Right atrium auricular region (tissue), 2 donors: ENCODE measurements at regions not wholly inside any gene's neighbourhood (a gene's known extent, or its start where the extent isn't known, plus 50 kb on each side); places are given as distances from the start of the nearest gene placed in this dataset.
A peak's percentile ranks its signal among the peaks of the same experiment; 100 is the strongest.

Experiments
- DNase-seq: peaks from one replicate; pipeline ENCODE4 v3.0.0-alpha.2; 2019; ENCODE audit warnings: low spot score
- H3K27ac ChIP-seq, 2 donors: fragments of 200-600 bp; sonication (generic); 1 replicate in 1 of 2; 2 replicates in 1 of 2; pipeline ENCODE4 v1.5.1; 2016 to 2019
- H3K27me3 ChIP-seq, 2 donors: fragments of 200-600 bp; sonication (generic); one replicate each; pipeline versions ENCODE4 v1.5.1 to v1.6.0; 2017 to 2019
- H3K36me3 ChIP-seq: fragments of 200-600 bp; sonication (generic); one replicate; pipeline ENCODE4 v1.5.1; 2016
- H3K4me1 ChIP-seq, 2 donors: fragments of 200-600 bp; sonication (generic); one replicate each; pipeline versions ENCODE4 v1.5.1 to v1.6.0; 2017 to 2019
- H3K4me3 ChIP-seq, 2 donors: fragments of 200-600 bp; sonication (generic); 1 replicate in 1 of 2; 2 replicates in 1 of 2; pipeline ENCODE4 v1.5.1; 2017 to 2019; ENCODE audit warnings: mild to moderate bottlenecking in 1 of 2, moderate library complexity in 1 of 2
- H3K9me3 ChIP-seq, 2 donors: fragments of 200-600 bp; sonication (generic); one replicate each; pipeline ENCODE4 v1.5.1; 2019
- TF ChIP-seq, protein P1 (sequence below), 2 donors: fragments of 200-600 bp; sonication (generic); IDR thresholded peaks; one replicate each; pipeline ENCODE4 v1.5.1; 2019; ENCODE audit warnings: antibody characterized with exemption in 2 of 2

GRCh38 chr14:100659345-100660001, 67.2 kb upstream of the DLK1 start:
- Histone ChIP-seq H3K9me3 (no peaks in the 10 kb centered on the region), H3K27ac (no peak overlapping the region), H3K27me3 (peaks cover 6 to 7% of the 10 kb centered on the region in 2 donors), H3K4me1 (no peaks in the 10 kb centered on the region), H3K4me3 (no peak overlapping the region), H3K36me3 (no peaks in the 10 kb centered on the region)
- TF ChIP-seq, protein P1, sequence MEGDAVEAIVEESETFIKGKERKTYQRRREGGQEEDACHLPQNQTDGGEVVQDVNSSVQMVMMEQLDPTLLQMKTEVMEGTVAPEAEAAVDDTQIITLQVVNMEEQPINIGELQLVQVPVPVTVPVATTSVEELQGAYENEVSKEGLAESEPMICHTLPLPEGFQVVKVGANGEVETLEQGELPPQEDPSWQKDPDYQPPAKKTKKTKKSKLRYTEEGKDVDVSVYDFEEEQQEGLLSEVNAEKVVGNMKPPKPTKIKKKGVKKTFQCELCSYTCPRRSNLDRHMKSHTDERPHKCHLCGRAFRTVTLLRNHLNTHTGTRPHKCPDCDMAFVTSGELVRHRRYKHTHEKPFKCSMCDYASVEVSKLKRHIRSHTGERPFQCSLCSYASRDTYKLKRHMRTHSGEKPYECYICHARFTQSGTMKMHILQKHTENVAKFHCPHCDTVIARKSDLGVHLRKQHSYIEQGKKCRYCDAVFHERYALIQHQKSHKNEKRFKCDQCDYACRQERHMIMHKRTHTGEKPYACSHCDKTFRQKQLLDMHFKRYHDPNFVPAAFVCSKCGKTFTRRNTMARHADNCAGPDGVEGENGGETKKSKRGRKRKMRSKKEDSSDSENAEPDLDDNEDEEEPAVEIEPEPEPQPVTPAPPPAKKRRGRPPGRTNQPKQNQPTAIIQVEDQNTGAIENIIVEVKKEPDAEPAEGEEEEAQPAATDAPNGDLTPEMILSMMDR (IDR thresholded peaks at IDR 0.05) = no peak
- DNase-seq = no peak

- no peaks in the 10 kb centered on the region for H3K9me3 ChIP-seq
- H3K4me3 ChIP-seq = no peak overlapping the region
- no peak for DNase-seq
- TF ChIP-seq, protein P1 (IDR thresholded peaks at IDR 0.05) = no peak
- no peak overlapping the region for H3K27ac ChIP-seq
- H3K4me1 ChIP-seq = peaks cover 0 to 4% of the 10 kb centered on the region in 2 donors
- no peaks in the 10 kb centered on the region for H3K27me3 ChIP-seq
- no peaks in the 10 kb centered on the region for H3K36me3 ChIP-seq
These were observed 66.2 kb upstream of the DLK1 start for GRCh38 chr14:100660498-100660881.

DNA sequence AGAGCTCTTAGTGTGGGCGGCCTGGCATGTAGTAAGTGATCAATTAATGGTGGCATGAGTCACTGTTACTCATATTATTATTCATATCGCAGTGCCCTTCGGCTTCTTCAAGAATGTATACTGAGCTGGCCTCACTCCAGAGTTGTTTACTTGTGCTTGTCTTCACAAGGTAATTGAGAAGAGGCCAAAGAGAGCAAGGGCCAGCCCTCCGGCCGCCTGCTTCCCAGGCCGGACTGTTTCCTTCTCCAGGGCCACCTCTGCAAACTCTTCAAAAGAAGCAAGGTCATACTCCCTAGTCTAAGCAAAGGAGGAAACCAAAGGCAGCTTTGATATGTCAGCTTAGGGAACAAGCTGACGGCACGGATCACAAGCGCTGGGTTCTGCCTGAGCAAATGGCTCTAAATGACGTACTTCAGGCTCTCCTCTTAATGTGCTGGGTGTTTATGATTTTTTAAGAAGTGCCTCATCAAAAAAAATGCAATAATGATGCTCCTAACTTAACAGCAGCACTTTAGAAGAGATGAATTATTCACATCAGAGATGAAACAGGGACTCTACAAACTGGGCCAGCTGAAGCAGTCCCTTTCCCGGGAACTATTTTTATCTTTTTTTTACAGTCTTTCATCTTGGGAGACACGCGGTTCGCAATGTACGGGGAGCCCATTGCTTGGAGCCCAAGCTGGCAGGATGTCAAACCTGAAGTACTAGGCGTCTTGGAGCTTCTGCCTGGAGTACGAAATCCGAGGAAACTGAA, 65.6 kb upstream of the DLK1 start:
- H3K4me1 ChIP-seq = peaks cover 0 to 6% of the 10 kb centered on the region in 2 donors
- H3K27ac ChIP-seq = no peak overlapping the region
- DNase-seq = no peak

GRCh38 chr14:100662879-100663760, 63.6 kb upstream of the DLK1 start:
- Histone ChIP-seq H3K27me3 (no peaks in the 10 kb centered on the region), H3K36me3 (no peaks in the 10 kb centered on the region), H3K4me1 (peaks cover 0 to 6% of the 10 kb centered on the region in 2 donors), H3K27ac (no peak overlapping the region), H3K9me3 (no peaks in the 10 kb centered on the region), H3K4me3 (no peak overlapping the region)
- DNase-seq = peak; percentile 75
- TF ChIP-seq, protein P1 (IDR thresholded peaks at IDR 0.05) = peak; percentile 89 to 96

More for the DNA sequence above, 65.6 kb upstream of the DLK1 start:
- H3K4me3 ChIP-seq = no peak overlapping the region
- no peaks in the 10 kb centered on the region for H3K9me3 ChIP-seq
- TF ChIP-seq, protein P1 (IDR thresholded peaks at IDR 0.05) = no peak
- no peaks in the 10 kb centered on the region for H3K27me3 ChIP-seq
- H3K36me3 ChIP-seq = no peaks in the 10 kb centered on the region

- Histone ChIP-seq H3K9me3 (no peaks in the 10 kb centered on the region), H3K4me1 (peaks cover 0 to 6% of the 10 kb centered on the region in 2 donors), H3K27me3 (no peaks in the 10 kb centered on the region), H3K27ac (no peak overlapping the region), H3K36me3 (no peaks in the 10 kb centered on the region), H3K4me3 (no peak overlapping the region)
- TF ChIP-seq, protein P1 (IDR thresholded peaks at IDR 0.05) = no peak
- DNase-seq = no peak
These were observed 63.0 kb upstream of the DLK1 start for GRCh38 chr14:100663761-100664052.
